Central memory CD4-positive, alpha-beta T cell (primary cell): ENCODE measurements at regions not wholly inside any gene's neighbourhood (a gene's known extent, or its start where the extent isn't known, plus 50 kb on each side); places are given as distances from the start of the nearest gene placed in this dataset.
"Not testable (repeated sequence)": the region's sequence is repeated elsewhere in the genome, so short reads cannot be mapped to it uniquely, and the experiment has no call there.

Source experiments
- DNase-seq: peaks from one replicate; pipeline ENCODE4 v3.0.0; 2022

DNA sequence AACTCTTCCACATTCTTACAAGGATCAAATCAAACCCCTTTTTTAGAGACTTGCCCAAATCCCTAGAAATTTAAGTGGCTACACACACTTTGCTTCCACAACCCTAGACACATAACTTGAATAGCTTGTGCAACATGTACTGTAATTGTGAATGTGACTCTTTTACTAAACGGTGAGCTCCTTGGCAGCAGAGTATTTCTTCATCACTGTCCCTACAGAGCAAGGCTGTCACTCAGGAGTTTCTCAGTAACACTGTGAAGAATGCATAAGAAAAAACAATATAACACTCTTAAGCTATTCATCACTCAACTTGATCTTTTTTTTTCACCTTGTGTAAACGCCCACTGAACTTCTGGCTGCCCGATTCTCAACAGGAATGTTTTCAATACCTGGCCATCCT, 53.8 kb upstream of the ADAMTS18 start:
- no peak for DNase-seq

DNA sequence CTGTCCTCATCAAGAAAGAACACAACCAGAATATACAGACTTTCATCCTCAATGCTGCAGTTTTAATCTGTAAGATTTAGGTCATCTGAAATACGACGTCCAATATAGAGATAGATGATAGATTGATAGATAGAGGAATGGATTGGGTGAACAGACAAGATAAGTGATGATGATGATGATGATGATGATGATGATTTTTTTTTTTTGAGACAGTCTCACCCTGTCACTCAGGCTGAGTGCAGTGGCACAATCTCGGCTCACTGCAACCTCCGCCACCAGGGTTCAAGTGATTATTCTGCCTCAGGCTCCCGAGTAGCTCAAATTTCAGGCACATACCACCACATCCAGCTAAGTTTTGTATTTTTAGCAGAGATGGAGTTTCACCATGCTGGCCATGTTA, 56.3 kb upstream of the ADAMTS18 start:
- no peak for DNase-seq

DNA sequence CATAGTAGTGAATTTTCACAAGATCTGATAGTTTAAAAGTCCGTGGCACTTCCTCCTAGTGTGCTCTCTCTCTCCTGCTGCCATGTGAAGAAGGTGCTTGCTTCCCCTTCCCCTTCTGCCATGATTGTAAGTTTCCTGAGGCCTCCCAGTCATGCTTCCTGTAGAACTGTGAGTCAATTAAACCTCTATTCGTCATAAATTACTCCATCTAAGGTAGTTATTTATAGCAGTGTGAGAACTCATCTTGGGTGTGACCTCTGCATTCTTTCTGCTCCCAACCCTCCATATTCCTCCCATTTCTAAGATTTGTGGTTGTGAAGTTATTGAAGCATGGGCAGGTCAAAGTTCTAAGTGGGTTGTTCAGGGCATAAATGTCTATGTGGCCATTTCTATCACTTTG, 62.1 kb upstream of the ADAMTS18 start:
- DNase-seq: no peak

DNA sequence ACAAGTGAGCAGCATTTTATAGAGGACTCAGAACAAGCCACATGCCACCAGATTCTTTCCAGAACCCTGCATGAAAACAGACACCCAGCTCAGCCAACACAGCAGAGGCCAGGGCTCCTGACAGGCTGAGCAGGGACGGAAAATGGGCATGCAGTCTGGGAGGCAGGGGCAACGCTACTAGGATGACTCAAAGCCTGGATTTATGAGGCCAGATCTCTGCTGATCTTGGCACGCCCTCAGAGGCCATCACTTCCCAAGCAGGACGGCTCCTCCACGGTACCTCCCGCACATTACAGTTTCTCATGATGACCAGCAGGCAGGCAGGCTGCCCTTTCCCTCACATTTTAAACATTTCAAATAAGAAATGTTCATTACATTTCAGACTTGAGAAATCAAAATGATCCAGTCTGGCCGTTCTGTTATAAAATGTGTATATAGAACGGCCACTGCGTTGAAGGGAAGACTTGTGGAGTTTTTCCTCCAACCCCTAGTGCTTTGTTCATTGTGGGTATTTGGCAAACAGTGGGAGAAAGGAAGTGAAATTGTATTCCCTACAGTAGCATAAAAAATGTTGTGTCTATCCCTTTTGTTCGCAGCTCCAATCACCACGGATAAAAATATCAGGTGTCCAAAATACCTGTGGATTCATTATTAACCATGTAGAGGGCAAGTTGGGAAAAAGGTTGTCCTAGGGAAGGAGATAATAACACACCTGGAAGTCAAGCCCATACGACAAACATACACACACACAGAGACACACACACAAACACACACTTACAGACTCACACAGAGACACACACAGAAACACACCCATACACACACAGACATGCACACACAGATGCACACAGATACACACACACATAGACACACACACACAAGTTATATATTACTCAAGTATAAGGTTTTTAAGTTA, 64.8 kb upstream of the ADAMTS18 start:
- no peak for DNase-seq

DNA sequence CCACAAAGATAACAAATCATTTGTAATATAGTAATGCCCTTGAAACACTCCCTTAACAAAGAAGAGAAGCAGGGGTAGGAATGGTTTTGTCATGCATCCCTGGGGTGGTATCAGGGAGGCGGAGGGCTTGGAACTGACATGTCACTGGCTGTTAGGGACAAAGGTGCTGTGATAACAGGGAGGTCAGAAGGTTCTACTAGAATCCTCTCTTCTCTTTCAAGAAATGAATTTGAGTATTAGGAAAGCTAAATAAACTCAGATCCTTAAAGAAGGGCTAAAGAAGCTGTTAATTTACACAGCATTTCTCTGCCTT, 65.4 kb upstream of the ADAMTS18 start:
- no peak for DNase-seq

DNA sequence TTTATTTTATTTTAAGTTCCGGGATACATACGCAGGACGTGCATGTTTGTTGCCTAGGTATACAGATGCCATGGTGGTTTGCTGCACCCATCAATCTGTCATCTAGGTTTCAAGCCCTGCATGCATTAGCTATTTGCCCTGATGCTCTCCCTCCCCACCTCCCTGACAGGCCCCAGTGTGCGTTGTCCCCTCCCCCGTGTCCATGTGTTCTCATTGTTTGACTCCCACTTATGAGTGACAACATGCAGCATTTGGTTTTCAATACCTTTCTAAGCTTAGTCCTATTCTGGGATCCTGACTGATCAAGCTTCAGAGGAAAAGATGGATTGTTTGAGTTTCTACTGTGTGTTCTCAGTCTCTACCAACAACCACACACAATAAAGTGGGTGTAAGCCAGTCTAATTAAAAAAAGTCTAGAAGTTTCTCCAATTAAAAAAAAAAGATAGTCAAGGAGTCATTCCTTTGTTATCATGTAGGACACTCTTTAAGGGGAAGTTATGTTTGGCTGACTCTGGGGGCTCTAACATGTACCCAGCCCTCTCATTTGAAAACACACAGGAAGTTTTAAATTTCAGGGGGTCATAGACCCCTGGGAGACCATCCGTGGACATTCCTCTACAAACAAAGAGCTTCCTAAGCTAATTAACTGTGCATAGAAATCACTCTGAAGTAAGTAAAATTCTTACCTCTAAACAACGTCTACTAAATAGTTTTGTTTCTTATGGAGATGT, 66.3 kb upstream of the ADAMTS18 start:
- DNase-seq: no peak

DNA sequence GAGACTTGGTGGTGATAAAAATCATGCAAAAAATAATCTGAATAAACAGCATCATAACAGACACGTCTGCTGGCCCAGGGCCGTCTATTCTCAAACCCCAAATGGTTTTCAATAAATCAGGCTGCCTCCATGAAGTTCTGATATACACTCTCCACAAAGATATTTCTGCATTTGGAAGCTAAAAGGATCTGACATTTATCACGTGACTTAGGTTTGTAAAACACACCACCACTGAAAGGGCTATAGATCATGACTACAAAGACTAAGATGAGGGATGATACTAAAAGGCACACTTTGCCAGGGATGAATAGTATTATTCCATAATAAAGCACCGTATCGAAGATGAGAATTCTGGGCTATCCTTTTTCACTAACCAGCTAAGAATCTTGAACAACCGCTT, 67.6 kb upstream of the ADAMTS18 start:
- no peak for DNase-seq

DNA sequence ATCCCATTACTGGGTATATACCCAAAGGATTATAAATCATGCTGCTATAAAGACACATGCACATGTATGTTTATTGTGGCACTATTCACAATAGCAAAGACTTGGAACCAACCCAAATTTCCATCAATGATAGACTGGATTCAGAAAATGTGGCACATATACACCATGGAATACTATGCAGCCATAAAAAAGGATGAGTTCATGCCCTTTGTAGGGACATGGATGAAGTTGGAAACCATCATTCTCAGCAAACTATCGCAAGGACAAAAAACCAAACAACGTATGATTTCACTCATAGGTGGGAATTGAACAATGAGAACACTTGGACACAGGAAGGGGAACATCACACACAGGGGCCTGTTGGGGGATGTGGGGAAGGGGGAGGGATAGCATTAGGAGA, 71.7 kb upstream of the ADAMTS18 start:
- DNase-seq: not testable (repeated sequence)

DNA sequence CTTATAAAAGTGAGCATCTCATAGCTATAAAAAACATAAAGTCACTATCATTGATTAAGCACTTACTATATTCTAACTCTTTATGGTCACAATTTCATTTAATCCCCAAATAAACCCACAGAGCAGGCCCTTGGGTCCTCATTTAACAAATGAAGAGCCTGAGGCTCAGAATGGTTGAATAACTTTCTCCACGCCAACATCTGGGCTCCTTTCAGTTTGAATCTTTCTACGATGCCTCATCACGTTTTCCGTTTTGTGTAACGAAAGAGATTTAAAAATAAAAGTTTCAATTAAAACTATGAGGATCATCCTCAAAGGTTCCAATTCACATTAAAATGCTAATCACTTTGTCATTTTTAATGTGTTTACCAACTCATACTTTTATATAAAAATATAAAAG, 74.2 kb upstream of the ADAMTS18 start:
- no peak for DNase-seq

DNA sequence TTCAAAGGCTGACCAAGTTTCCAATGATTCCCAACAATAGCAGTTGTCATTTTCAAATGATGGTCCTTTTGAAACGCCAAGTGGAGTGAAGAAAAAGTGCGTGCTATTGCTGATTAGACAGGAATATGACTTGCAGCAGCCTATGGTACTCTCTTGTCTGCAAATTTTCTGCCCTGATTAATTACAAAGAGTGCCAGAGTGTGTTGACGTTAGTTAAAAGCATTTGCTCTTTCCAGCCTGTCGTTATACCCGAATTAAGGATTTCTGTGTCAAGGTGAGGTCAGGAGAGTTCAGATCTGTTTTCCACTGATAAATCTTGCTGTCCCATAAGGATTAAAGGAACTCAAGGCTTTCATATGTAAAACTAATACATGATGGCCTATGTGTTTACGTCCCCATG, 75.0 kb upstream of the ADAMTS18 start:
- DNase-seq: no peak

DNA sequence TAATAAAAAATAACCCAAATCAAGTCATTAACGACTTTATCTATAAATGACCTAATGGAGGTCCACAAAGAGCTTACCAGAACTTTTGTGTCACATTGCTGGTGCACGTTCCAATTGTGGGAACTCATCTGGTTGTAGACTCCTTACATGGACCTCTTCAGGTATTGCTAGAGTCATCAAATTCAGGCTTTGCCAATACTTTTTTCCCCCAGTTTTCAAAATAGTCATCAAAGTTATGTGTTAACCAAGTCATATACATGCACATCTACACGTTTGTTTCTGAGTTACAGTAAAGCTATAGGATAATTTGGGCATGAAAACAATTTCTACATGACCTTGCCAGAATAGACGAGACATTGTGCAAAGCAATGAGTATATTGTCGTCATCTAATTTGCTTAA, 76.2 kb upstream of the ADAMTS18 start:
- no peak for DNase-seq

DNA sequence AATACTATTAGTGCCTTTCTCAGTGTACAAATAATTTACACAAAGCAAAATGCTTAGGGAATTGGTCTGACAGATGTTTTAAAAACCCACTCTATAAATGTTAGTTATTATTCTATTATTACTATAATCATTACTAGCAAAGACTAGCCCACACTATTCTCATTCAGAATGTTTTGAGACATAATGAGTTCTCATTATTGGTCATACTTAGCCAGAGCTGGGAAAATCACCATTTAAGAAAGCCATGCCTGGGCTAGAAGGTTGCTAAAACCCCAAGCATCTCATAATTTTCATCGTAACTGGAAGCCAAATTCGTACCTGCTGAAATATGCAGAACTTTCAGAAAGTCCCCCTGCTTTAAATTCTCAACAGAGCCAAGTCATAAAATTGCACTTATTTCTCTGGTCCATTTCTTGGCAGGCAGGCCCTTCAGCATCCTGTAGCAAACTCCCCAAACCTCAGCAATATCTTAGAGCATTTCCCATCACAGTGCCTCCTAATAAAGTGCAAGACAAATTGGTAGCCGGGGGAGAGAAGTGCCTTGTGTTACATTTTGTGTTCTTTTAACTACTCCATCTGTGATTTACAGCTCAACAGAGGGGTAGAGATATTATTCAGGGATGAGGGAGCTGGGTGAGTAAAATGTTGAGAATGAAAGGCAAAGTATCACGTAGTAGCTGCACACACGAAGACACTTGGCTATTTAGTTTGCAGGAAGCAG, 79.8 kb upstream of the ADAMTS18 start:
- no peak for DNase-seq

DNA sequence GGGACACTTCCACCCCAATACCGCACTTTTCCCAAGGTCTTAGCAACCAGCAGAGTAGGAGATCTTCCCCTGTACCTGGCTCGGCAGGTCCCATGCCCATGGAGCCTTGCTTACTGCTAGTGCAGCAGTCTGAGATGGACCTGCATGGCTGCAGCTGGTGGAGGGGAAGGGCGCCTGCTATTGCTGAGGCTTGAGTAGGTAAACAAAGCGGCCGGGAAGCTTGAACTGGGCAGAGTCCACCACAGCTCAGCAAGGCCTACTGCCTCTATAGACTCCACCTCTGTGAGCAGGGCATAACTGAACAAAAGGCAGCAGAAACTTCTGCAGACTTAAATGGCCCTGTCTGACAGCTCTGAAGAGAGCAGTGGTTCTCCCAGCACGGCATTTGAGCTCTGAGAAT, 90.4 kb upstream of the ADAMTS18 start:
- DNase-seq: not testable (repeated sequence)

DNA sequence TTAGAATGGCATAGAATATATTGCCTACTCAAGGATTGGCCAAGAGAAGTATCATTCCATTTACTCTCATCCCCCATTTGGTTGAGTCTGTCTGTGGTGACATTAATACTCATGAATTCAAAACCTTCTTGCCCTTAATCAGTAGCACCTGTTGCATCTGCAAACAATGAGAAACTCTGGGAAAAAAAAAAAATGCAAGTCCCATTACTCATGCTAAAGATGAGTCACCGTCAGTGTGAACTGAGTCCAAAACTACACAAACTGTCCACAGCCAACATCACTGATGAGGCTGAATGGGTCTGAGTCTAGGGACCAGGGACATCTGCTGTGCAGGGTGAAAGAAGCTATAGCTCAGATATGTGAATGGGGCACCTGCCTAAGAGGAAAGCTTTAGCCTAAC, 96.9 kb upstream of the ADAMTS18 start:
- no peak for DNase-seq

DNA sequence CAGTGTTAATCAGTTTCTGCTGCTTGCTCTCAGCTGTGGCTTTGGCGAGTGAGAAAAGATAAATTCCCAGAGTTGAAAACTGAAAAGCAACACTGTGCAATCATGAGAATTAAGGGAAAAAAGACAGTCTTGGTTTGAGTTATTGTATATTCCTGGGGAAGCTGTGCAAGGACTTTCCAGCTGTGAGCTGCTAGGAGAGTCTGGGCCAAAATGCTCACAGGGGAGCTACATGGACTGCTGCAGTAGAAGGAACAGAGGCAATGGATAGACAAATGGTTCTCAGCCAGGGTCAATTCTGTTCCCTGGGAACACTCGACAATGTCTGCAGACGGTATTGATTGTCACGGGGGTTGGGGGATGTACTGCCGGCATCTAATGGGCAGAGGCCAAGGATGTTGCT, 102.0 kb upstream of the ADAMTS18 start:
- DNase-seq: no peak

DNA sequence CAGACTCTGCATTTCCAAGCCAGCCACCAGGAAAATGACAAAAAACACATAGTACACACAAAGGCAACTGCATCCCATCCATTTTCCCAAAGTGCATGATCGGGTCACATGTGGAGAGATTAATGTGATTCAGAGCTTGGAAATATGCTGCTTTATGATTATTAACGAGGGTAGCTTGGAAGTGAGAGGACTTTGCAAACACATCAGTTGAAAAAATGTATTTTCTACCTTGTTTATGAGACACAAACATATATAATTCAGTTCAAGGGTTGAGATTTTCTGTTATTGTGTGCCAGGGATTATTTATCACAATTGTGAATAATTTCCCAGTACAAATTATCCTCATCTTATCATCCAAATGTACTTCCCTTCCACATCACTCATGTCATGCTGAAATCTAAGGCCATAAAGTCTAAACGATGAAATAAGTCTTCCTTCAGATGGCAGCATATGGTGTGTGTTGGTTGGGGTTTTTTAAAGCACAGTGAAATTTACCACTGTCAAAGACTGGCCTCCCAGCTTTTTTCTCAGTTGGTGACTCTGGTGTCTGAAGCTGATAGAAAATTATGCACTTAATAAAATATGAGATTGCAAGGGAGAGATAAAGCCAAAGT, 104.7 kb upstream of the ADAMTS18 start:
- no peak for DNase-seq

DNA sequence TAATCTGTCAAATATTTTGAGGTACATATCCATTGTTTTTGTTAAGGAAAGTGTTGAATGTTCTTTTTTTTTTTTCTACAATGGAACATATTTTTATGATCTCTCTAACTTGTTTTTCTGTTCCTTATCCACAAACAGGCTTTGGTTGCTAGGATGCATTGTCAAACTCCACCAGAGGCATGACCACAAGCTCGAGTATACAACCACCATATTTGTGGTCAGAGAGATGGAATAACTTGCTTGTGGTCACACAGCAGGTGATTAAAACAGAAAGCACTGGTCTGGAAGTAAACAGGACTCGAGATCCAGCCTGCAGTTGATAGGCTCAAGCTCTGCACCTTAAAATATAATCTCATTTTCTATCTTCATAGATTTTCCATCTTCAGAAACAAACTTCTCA, 105.8 kb upstream of the ADAMTS18 start:
- DNase-seq: no peak

DNA sequence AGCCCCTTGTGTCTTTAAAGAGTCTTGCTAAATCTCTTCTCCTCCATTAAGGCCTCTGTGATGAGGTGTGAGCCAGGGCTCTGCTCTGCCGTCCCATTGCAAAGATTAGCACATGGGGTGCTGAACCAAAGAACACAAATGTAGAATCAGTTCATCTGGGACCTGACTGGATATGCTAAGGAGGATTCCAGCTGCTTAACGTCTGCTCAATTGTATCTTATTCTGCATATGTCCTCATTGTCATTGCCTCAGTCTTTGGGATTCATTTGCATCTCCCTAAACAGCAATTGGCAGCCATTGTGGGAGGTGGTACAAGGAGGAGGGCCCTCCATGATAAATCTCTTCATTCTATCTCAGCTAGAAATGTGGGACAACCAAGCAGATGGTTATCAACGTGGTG, 106.3 kb upstream of the ADAMTS18 start:
- no peak for DNase-seq

DNA sequence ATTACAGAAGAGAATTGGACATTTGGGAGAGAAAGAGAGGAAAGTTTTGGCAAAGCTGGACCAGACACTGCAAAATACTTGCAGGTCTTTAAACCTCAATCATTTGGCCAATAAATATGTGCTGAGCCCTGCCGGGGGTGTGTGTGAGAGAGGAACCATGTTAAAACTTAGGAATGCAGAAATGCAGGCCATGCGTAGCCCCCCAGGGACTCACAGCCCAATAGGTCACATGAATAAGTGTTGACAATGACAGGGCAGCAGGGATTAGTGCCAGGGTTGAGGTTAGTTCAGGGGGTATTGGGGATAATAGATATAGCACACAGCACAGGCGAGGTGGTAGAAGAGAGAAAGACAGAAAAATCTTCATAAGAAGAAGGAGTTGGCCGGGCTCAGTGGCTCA, 113.3 kb upstream of the ADAMTS18 start:
- DNase-seq: no peak

DNA sequence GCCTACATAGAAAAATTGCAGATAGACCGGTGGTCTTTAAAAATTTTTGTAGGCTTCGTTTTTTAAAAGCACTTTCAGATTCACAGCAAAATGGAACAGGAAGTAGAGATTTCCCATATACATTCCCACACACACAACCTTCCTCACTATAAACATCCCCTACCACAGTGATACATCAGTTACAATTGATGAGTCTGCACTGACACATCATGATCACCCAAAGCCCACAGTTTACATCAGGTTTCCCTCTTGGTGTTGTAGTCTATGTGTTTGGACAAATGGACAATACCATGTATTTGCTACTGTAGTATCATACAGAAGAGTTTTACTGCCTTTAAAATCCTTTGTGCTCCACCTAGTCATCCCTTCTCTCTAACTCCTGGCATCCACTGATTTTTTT, 113.9 kb upstream of the ADAMTS18 start:
- no peak for DNase-seq

DNA sequence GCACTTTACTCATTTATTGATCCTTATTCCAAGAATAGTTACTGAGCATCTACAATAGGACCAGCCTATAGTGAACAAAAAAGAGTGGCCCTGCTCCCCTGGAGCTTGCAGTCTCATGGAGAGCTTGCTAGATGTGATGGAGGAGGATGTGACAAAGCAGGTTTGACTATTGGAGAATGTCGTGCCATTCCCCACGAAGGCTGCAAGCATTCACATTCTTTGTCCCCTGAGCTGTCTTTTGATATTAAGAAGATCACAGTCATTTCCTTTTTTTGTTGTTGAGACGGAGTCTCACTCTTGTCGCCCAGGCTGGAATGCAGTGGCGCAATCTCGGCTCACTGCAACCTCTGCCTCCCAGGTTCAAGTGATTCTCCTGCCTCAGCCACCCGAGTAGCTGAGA, 115.0 kb upstream of the ADAMTS18 start:
- no peak for DNase-seq

DNA sequence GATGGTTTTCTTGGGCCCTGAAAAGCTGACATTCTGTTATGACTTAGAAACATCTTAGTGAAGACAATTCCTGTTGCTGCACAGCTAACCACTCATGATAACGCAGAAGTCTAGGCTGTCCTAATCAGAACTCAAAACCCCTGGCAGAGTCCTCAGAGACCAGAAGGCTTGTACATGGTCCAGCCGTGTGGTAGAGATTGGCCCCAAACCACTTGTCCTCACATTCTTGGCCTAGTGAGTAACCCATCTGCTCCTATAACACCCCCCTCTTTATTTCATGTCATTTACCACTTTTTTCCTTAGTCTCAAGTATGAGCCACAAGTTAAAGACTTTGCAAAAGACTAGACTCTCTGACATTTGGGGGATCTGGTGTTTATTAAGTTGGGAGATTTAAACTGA, 116.5 kb upstream of the ADAMTS18 start:
- DNase-seq: no peak

DNA sequence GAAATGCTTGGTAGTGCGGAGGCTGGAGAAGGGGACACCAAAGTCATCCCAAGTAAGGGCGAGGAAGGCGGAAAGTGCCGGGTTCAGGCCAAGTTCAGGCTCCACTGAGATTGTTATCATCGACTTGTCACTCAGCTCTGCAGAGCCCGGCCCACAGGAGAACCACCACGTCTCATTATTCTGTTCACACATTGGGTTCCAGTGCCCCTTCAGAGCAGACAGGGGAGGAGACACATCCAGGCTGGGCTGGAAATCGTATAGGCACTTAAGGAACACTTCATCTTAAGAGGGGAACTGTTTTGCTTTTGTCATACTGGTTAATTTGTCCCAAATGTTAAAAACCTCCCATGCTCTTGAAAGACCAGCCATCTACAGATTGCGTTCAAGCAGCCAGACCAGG, 118.3 kb upstream of the ADAMTS18 start:
- no peak for DNase-seq
